ENCODE measurements at regions not wholly inside any gene's neighbourhood (a gene's known extent, or its start where the extent isn't known, plus 50 kb on each side); places are given as distances from the start of the nearest gene placed in this dataset.
"Not testable (repeated sequence)": the region's sequence is repeated elsewhere in the genome, so short reads cannot be mapped to it uniquely, and the experiment has no call there.

- H3K9me3 ChIP-seq (replicated peaks in 1 of 3); H3K27me3 ChIP-seq; H3K36me3 ChIP-seq (replicated peaks in 1 of 2); H3K27ac ChIP-seq; DNase-seq; H3K4me3 ChIP-seq; H3K4me1 ChIP-seq (replicated peaks in 1 of 2); intact Hi-C loops (cut with DNase I): not testable (repeated sequence)
- WGBS, 4 donors, result 75 to 87% (median 82%) methylated on average over 2 to 4 of the region's 6 CpGs
Observed at GRCh38 chr2:87512864-87513530, 234.9 kb upstream of the PLGLB2 start.

- DNase-seq; intact Hi-C loops (cut with DNase I); H3K4me3 ChIP-seq; H3K4me1 ChIP-seq (replicated peaks in 1 of 2); H3K36me3 ChIP-seq (replicated peaks in 1 of 2); H3K27ac ChIP-seq; H3K9me3 ChIP-seq (replicated peaks in 1 of 3); H3K27me3 ChIP-seq: not testable (repeated sequence)
- WGBS, 4 donors, result 53 to 87% (median 59%) methylated on average over 1 to 4 of the region's 5 CpGs
Observed at GRCh38 chr2:87514034-87514433, 233.9 kb upstream of the PLGLB2 start.

DNA sequence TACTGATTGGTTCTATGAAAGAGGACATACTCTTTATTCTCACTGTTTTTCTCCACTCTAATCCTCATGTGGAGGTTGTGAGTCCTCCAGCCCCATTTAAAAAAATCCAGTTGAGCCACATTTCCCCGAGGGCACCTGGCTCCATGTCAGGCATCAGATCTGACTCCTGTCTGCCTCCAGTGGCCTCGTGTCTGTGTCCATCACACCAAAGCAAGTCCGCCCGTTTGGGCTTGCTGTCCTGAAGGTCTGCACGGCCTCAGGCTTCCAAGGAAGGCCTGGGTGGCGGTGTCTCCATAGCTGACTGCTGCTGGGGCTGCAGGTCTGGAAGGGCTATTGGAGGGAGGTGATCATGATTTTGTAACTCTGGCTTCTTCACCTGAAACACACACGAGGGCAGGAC is 233.4 kb upstream of the PLGLB2 start:
- H3K4me3 ChIP-seq; H3K4me1 ChIP-seq (replicated peaks in 1 of 2); H3K27ac ChIP-seq; DNase-seq; H3K27me3 ChIP-seq; H3K36me3 ChIP-seq (replicated peaks in 1 of 2); intact Hi-C loops (cut with DNase I); H3K9me3 ChIP-seq (replicated peaks in 1 of 3): not testable (repeated sequence)
- no CpG with 5 or more reads among the region's 7 CpGs for WGBS, 4 donors

DNA sequence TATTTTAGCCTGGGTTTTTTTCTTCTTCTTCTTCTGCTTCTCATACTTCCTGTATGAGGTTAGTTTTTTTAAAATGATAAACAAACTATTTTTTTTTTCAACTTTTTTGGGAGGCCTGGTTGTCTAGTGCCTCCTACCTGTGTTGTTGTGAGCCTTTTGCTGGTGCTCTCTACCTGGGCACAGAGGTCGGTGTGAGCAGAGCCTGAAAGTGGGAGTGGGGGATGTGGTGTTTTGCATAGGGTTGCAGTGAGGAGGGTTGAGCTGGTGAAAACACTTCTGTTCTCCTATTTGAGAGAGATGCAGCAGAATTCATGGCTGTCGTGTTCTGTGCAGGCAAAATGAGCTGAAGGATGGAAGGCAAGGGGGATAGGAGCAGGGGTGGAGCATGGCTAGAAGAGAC is 232.7 kb upstream of the PLGLB2 start:
- H3K9me3 ChIP-seq (replicated peaks in 1 of 3); H3K4me3 ChIP-seq; intact Hi-C loops (cut with DNase I); H3K4me1 ChIP-seq (replicated peaks in 1 of 2); DNase-seq; H3K27me3 ChIP-seq; H3K36me3 ChIP-seq (replicated peaks in 1 of 2); H3K27ac ChIP-seq: not testable (repeated sequence)
- 83 to 100% (median 92%) methylated on average over 1 to 2 of the region's 2 CpGs for WGBS, 4 donors

- WGBS, 4 donors, result 95 to 100% (median 100%) methylated on average over 1 to 2 of the region's 3 CpGs; no CpG with 5 or more reads in 1 of the 4 donors
- intact Hi-C loops (cut with DNase I), result not testable (repeated sequence)
Observed at GRCh38 chr2:87515875-87516274, 232.0 kb upstream of the PLGLB2 start.

DNA sequence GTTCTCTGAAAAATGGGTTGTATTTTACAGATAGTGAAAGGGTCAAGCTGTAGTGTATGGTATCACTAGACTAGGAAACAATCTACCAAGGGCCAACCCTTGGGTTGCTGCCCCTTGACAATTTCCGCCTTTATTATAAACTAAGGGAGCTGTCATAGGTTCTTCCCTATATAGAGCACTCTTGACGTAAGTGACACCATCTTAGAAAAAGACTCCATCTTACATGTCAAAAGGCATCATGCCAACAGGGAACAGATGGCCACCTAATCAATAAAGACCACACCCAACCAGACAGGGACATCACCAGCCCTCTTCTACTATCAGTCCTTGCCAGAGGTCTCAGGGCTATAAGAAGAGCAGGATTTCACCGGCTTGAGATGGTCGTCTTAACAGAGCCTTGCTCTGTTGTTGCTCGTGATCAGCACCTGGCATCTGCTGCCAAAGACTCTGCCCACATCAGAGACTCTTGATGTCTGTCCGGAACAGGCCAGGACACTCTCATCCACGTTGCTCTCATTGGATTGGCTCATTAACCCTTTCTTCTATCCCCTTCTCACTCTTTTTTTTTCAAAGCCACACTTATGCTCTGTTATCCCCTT is 231.4 kb upstream of the PLGLB2 start:
- H3K27me3 ChIP-seq; intact Hi-C loops (cut with DNase I); DNase-seq; H3K4me1 ChIP-seq (replicated peaks in 1 of 2); H3K9me3 ChIP-seq (replicated peaks in 1 of 3); H3K36me3 ChIP-seq (replicated peaks in 1 of 2); H3K27ac ChIP-seq; H3K4me3 ChIP-seq: not testable (repeated sequence)
- WGBS, 4 donors, result 79 to 85% (median 83%) methylated on average over 5 to 7 of the region's 7 CpGs

More at GRCh38 chr2:87515875-87516274, 232.0 kb upstream of the PLGLB2 start:
- H3K4me3 ChIP-seq; H3K27ac ChIP-seq; DNase-seq; H3K27me3 ChIP-seq; H3K4me1 ChIP-seq (replicated peaks in 1 of 2); H3K9me3 ChIP-seq (replicated peaks in 1 of 3); H3K36me3 ChIP-seq (replicated peaks in 1 of 2): not testable (repeated sequence)

DNA sequence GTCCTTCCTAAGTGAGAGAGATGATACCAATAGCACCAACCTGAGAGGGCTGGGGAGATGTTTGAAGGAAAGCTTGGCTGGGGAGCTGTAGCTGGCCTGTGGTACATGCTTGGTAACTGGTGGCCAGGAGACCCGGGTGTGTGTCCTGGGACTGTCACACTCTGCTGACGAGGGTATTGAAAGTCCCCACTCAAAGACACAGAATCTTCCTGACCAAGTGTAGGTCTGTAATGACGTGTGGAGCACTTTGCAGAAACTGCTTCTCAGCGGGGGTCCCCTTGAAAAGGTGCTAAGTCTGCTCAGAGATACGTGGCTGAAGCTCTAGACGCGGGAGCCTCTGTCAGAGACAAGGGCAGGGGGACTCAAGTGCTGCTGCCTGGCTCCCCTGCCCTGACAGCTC is 230.4 kb upstream of the PLGLB2 start:
- H3K4me1 ChIP-seq (replicated peaks in 1 of 2); H3K27me3 ChIP-seq; H3K4me3 ChIP-seq; intact Hi-C loops (cut with DNase I); DNase-seq; H3K27ac ChIP-seq; H3K9me3 ChIP-seq (replicated peaks in 1 of 3); H3K36me3 ChIP-seq (replicated peaks in 1 of 2): not testable (repeated sequence)
- WGBS, 4 donors, result 87 to 95% (median 88%) methylated on average over 2 to 3 of the region's 7 CpGs

GRCh38 chr2:87518066-87518465 is 229.8 kb upstream of the PLGLB2 start:
- H3K4me1 ChIP-seq (replicated peaks in 1 of 2); H3K9me3 ChIP-seq (replicated peaks in 1 of 3); H3K36me3 ChIP-seq (replicated peaks in 1 of 2); H3K27ac ChIP-seq; H3K27me3 ChIP-seq; H3K4me3 ChIP-seq; intact Hi-C loops (cut with DNase I); DNase-seq: not testable (repeated sequence)
- 81 to 89% (median 82%) methylated on average over 5 to 7 of the region's 7 CpGs for WGBS, 4 donors

DNA sequence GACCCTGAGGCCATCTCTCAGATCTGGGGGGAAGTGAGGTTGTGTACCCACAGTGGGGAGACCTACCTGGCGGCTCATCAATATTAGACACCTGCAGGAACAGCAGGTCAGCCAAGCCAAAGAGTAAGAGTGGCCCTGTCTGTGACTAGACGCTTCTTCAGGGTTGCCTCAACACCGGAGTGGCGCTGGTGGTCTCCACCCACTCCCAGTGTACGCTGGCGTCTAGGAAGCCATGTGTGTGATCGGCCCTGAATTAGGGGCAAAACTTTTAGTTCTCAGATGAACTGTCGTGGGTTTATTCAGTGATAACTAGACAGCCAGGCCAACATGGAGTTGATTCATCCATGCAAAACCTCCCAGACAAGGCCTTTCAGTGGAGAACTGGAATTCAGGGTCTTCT is 229.3 kb upstream of the PLGLB2 start:
- H3K27ac ChIP-seq; DNase-seq; H3K36me3 ChIP-seq (replicated peaks in 1 of 2); intact Hi-C loops (cut with DNase I); H3K27me3 ChIP-seq; H3K4me1 ChIP-seq (replicated peaks in 1 of 2); H3K4me3 ChIP-seq; H3K9me3 ChIP-seq (replicated peaks in 1 of 3): not testable (repeated sequence)
- WGBS, 4 donors, result 80 to 100% (median 97%) methylated on average over 1 to 8 of the region's 8 CpGs

DNA sequence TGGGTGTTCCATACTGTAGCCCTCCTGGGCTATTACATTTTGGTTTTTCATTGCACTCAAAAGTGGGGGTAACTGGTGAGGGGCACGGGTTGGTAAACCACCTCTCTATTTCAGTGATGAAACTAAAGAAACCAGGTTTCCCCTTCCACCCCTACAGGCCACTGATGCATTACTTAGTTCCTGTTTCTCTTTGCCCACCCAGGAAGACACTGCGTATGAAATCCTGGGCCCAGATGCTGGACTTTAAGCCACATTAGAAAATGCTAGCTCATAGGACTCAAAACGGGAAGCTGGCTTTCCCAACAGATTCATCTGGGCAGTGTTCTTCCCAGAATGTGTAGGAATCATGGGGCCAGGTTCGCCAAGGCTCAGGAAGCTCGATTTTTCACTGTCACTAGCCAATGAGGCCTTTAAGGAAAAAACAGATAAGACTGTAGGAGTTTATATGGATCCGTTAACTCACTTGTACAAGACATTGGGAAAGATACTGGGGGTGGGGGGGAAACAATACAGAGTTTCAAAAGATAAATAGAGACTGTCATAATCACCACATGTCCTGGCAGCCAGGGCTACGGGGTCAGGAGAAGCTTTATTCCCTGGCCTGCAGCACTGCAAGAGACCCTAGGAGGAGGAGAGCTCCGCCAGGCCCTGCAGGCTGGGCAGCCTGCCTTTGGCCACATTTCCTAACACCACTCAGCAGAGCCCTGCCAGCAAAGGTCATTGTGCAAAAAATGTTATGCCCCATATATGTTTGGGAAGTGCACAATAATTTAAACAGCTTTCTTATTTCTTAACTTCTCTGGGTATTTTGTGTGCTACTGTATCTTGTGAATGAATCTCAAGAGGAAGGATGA is 228.5 kb upstream of the PLGLB2 start:
- intact Hi-C loops (cut with DNase I); H3K4me3 ChIP-seq; H3K36me3 ChIP-seq (replicated peaks in 1 of 2); H3K9me3 ChIP-seq (replicated peaks in 1 of 3); H3K4me1 ChIP-seq (replicated peaks in 1 of 2); H3K27me3 ChIP-seq; H3K27ac ChIP-seq: not testable (repeated sequence)
- peak in 1 of 7 donors; percentile 18 for DNase-seq
- 56 to 83% (median 72%) methylated on average over 2 to 5 of the region's 8 CpGs for WGBS, 4 donors

DNA sequence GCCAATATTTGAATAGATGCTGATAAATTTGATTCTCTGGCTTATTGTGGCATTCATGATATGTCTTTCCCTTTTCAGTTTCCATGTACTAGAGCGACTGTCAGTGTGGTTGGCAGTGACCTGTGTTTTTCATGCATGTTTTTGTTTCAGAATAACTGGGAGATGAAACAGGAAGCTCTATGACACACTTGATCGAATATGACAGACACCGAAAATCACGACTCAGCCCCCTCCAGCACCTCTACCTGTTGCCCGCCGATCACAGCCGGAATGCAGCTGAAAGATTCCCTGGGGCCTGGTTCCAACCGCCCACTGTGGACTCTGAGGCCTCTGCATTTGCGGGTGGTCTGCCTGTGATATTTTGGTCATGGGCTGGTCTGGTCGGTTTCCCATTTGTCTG is 226.8 kb upstream of the PLGLB2 start:
- DNase-seq; intact Hi-C loops (cut with DNase I): not testable (repeated sequence)
- WGBS, 4 donors, result 77 to 94% (median 88%) methylated on average over 6 to 9 of the region's 10 CpGs

More for the DNA sequence above, 226.8 kb upstream of the PLGLB2 start:
- not testable (repeated sequence) for H3K36me3 ChIP-seq (replicated peaks in 1 of 2); H3K9me3 ChIP-seq (replicated peaks in 1 of 3); H3K4me1 ChIP-seq (replicated peaks in 1 of 2); H3K4me3 ChIP-seq; H3K27me3 ChIP-seq; H3K27ac ChIP-seq
